Brain microvascular endothelial cell (primary cell): ENCODE measurements at regions not wholly inside any gene's neighbourhood (a gene's known extent, or its start where the extent isn't known, plus 50 kb on each side); places are given as distances from the start of the nearest gene placed in this dataset.

Source experiments
- DNase-seq: peaks from one replicate; pipeline ENCODE4 v3.0.0-alpha.2; 2020
- H3K27ac ChIP-seq: fragments of 250-450 bp; sonication (Bioruptor Pico); 2 replicates; pipeline ENCODE4 v1.5.1; 2020; ENCODE audit warnings: mild to moderate bottlenecking, moderate library complexity
- H3K27me3 ChIP-seq: fragments of 250-450 bp; sonication (Bioruptor Pico); replicated peaks from 2 replicates; pipeline ENCODE4 v1.5.1; 2020; ENCODE audit warnings: mild to moderate bottlenecking
- H3K36me3 ChIP-seq: fragments of 250-450 bp; sonication (Bioruptor Pico); replicated peaks from 2 replicates; pipeline ENCODE4 v1.5.1; 2020; ENCODE audit warnings: mild to moderate bottlenecking
- H3K4me3 ChIP-seq: 2 replicates; pipeline ENCODE4 v1.5.1; 2011; ENCODE audit warnings: low read depth, mild to moderate bottlenecking, control low read depth, low read length, moderate library complexity
- in situ Hi-C: cut with HindIII; loops from 2 replicates; pipeline ENCODE4 v1.10.0; 2017; ENCODE audit warnings: low sequenced_read_pairs, low pct_ligation_motif_present
- TF ChIP-seq, protein P1 (sequence below): IDR thresholded peaks from 2 replicates; pipeline ENCODE4 v1.5.1; 2011; ENCODE audit warnings: low read depth, mild to moderate bottlenecking, moderate library complexity, low read length, control low read depth, inconsistent platforms; ENCODE audit errors: missing control alignments

DNA sequence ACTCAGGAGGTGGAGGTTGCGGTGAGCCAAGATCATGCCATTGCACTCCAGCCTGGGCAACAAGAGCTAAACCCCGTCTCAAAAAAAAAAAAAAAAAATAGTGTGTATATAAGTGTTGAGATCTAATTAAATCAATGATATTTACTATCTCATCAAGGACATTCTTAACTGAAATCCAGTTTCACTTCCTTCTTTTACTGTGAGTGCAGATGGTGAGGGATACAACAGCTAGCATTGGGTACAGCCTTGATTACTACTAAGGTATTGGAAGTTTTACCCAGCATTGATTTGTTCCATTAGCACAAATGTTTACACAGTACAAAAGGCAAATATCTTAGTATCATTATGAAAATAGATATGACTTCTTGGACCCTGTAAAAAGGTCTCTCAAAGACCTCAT lies 546.6 kb downstream of the KCTD12 start:
- H3K4me3 ChIP-seq, result no peak overlapping the region
- in situ Hi-C loops, result no loop called here
- H3K27me3 ChIP-seq, result no peaks in the 10 kb centered on the region
- no peak for DNase-seq
- TF ChIP-seq, protein P1, sequence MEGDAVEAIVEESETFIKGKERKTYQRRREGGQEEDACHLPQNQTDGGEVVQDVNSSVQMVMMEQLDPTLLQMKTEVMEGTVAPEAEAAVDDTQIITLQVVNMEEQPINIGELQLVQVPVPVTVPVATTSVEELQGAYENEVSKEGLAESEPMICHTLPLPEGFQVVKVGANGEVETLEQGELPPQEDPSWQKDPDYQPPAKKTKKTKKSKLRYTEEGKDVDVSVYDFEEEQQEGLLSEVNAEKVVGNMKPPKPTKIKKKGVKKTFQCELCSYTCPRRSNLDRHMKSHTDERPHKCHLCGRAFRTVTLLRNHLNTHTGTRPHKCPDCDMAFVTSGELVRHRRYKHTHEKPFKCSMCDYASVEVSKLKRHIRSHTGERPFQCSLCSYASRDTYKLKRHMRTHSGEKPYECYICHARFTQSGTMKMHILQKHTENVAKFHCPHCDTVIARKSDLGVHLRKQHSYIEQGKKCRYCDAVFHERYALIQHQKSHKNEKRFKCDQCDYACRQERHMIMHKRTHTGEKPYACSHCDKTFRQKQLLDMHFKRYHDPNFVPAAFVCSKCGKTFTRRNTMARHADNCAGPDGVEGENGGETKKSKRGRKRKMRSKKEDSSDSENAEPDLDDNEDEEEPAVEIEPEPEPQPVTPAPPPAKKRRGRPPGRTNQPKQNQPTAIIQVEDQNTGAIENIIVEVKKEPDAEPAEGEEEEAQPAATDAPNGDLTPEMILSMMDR, result no peak
- H3K36me3 ChIP-seq, result no peaks in the 10 kb centered on the region
- H3K27ac ChIP-seq, result no peak overlapping the region

DNA sequence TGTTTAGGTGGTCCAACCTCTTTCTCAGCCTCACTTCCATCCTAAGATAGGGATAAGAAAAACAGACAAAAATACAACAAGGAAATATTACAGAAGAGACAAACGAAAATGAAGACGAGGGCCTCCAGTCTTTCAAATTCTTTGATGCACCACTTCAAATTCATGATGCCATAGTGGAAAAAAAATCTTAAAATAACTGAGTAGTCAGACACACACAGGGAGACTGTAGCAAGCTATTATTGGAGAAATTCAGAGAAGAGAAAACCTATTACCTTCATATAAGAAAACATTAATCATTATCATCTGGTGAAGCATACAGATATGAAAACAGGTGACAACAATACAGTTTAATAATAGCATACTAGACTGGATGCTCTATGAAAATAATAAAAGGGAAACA lies 548.2 kb downstream of the KCTD12 start:
- no peak overlapping the region for H3K27ac ChIP-seq
- in situ Hi-C loops, result no loop called here
- no peak overlapping the region for H3K4me3 ChIP-seq
- H3K36me3 ChIP-seq, result no peaks in the 10 kb centered on the region
- no peak for DNase-seq
- H3K27me3 ChIP-seq, result no peaks in the 10 kb centered on the region
- TF ChIP-seq, protein P1, result no peak

- Histone ChIP-seq H3K36me3 (no peaks in the 10 kb centered on the region), H3K27me3 (no peaks in the 10 kb centered on the region), H3K27ac (no peak overlapping the region), H3K4me3 (no peak overlapping the region)
- in situ Hi-C loops, result no loop called here
- DNase-seq, result no peak
- TF ChIP-seq, protein P1, result no peak
Observed at GRCh38 chr13:76336889-76337844, 549.0 kb downstream of the KCTD12 start.

DNA sequence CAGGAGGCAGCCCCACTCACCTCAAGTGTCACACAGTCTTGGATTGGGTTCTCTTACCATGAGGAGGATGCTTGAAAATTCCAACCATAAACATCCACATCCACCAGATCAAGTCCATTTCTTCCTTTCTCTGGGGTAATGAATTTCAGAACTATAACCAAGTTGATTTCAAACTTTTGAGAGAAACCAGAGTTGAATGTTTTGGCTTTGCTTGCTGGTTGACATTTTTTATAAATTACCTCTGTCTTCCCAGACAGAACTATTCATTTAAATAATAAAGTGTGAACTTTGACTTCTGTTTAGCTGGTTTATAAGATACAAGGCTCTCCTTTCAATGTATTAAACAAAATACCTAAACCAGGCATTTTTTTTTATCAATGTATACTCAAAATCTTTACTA lies 550.7 kb downstream of the KCTD12 start:
- in situ Hi-C loops, result no loop called here

DNA sequence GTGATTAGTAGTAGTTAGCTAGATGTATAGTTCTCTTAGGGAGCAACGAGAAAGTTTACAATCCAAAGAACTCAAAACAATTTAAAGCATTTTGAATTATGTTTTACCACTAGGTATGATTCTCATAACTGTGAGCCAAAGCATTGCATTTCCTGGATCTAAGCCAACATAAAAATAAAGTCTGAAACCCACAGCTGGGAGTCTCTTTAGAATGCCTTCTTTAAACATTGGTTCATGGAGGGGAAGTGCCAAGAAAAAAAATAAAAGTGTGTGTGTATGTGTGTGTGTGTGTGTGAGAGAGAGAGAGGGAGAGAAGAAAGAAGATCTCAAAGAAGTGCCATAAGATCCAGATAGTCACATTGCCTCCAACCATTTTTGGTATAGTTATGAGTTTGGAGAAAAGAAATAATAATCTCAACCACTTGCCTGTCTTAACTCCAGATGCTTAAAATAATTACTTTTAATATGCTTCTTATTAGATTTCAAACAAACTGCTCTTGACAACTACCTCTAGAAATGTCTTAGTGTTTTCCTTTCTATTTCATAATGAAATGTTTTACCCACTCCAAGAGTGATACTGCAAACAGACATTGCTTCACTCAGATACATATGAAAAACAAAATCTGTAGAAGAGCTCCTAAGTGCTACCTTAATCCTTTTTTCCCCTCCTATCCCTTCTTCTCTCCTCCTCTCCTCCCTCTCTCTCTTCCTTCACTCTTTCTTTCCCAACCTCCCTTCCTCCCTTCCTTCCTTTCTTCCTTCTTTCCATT lies 554.1 kb downstream of the KCTD12 start:
- DNase-seq, result peak; percentile 47
- Histone ChIP-seq H3K27me3 (no peaks in the 10 kb centered on the region), H3K36me3 (no peaks in the 10 kb centered on the region), H3K4me3 (no peak overlapping the region), H3K27ac (no peak overlapping the region)
- TF ChIP-seq, protein P1, result no peak
- in situ Hi-C loops, result no loop called here

More for the DNA sequence above, 550.7 kb downstream of the KCTD12 start:
- H3K27ac ChIP-seq, result no peak overlapping the region
- TF ChIP-seq, protein P1, result no peak
- no peak for DNase-seq
- no peaks in the 10 kb centered on the region for H3K36me3 ChIP-seq
- no peaks in the 10 kb centered on the region for H3K27me3 ChIP-seq
- no peak overlapping the region for H3K4me3 ChIP-seq
